Fibroblast of skin of left biceps (primary cell): ENCODE measurements at regions not wholly inside any gene's neighbourhood (a gene's known extent, or its start where the extent isn't known, plus 50 kb on each side); places are given as distances from the start of the nearest gene placed in this dataset.
"Not testable (repeated sequence)": the region's sequence is repeated elsewhere in the genome, so short reads cannot be mapped to it uniquely, and the experiment has no call there.

ENCODE experiments used
- DNase-seq, 2 experiments: peaks; one replicate each; pipeline ENCODE4 v3.0.0-alpha.2; 2013; ENCODE audit warnings: low read depth in 2 of 2

- no peak for DNase-seq
Observed at GRCh38 chr1:47491341-47491753, 53.5 kb downstream of the FOXD2 start.

GRCh38 chr1:47495176-47495713 lies 57.4 kb downstream of the FOXD2 start:
- no peak for DNase-seq

- no peak for DNase-seq
Observed at GRCh38 chr1:47498551-47498950, 60.7 kb downstream of the FOXD2 start.

- DNase-seq: no peak
Observed at GRCh38 chr1:47501069-47501468, 63.2 kb downstream of the FOXD2 start.

- no peak for DNase-seq
Observed at GRCh38 chr1:47502746-47503370, 65.0 kb downstream of the FOXD2 start.

- DNase-seq: not testable (repeated sequence)
Observed at GRCh38 chr1:47504840-47505239, 67.0 kb downstream of the FOXD2 start.

- no peak for DNase-seq
Observed at GRCh38 chr1:47505267-47505666, 67.4 kb downstream of the FOXD2 start.

- DNase-seq: no peak
Observed at GRCh38 chr1:47506053-47506452, 68.2 kb downstream of the FOXD2 start.

GRCh38 chr1:47507144-47507543 lies 69.3 kb downstream of the FOXD2 start:
- no peak for DNase-seq

GRCh38 chr1:47507881-47508701 lies 70.2 kb downstream of the FOXD2 start:
- no peak for DNase-seq

- DNase-seq: no peak
Observed at GRCh38 chr1:47508702-47509431, 71.0 kb downstream of the FOXD2 start.

GRCh38 chr1:47510282-47510811 lies 72.5 kb downstream of the FOXD2 start:
- DNase-seq: no peak

- no peak for DNase-seq
Observed at GRCh38 chr1:47511825-47512224, 74.0 kb downstream of the FOXD2 start.

GRCh38 chr1:47513393-47513792 lies 75.5 kb downstream of the FOXD2 start:
- no peak for DNase-seq

- DNase-seq: no peak
Observed at GRCh38 chr1:47514229-47514628, 76.4 kb downstream of the FOXD2 start.

GRCh38 chr1:47515164-47515789 lies 77.4 kb downstream of the FOXD2 start:
- DNase-seq: no peak

GRCh38 chr1:47517946-47518345 lies 80.1 kb downstream of the FOXD2 start:
- DNase-seq: no peak

- DNase-seq: no peak
Observed at GRCh38 chr1:47519491-47519890, 81.6 kb downstream of the FOXD2 start.

- DNase-seq: no peak
Observed at GRCh38 chr1:47519971-47520370, 82.1 kb downstream of the FOXD2 start.

- no peak for DNase-seq
Observed at GRCh38 chr1:47521034-47521881, 83.4 kb downstream of the FOXD2 start.
